DND-41 (cell line): ENCODE measurements at regions not wholly inside any gene's neighbourhood (a gene's known extent, or its start where the extent isn't known, plus 50 kb on each side); places are given as distances from the start of the nearest gene placed in this dataset.

Experiments
- ATAC-seq: fragments of 200-7000 bp; cut with Tn5 transposase; 3 replicates; pipeline ENCODE4 v1.9.1; 2021; ENCODE audit warnings: low read depth; ENCODE audit not compliant: insufficient read depth
- DNase-seq: peaks from one replicate; pipeline ENCODE4 v3.0.0-alpha.2; 2020
- H2AFZ ChIP-seq: 2 replicates; pipeline ENCODE4 v1.6.0; 2012; ENCODE audit warnings: low read depth, low read length
- H3K27ac ChIP-seq: 2 replicates; pipeline ENCODE4 v1.5.1; 2012; ENCODE audit warnings: low read length, inconsistent platforms
- H3K27me3 ChIP-seq: fragments of 200-600 bp; sonication (generic); 2 replicates; pipeline ENCODE4 v1.6.0; 2012; ENCODE audit warnings: low read length, mild to moderate bottlenecking, inconsistent platforms; ENCODE audit not compliant: insufficient read depth, poor library complexity
- H3K36me3 ChIP-seq: 2 replicates; pipeline ENCODE4 v1.5.1; 2012; ENCODE audit warnings: low read length, inconsistent platforms; ENCODE audit not compliant: insufficient read depth
- H3K4me1 ChIP-seq: 2 replicates; pipeline ENCODE4 v1.5.1; 2012; ENCODE audit warnings: mild to moderate bottlenecking, low read length; ENCODE audit not compliant: insufficient read depth
- H3K4me2 ChIP-seq: 2 replicates; pipeline ENCODE4 v1.6.0; 2012; ENCODE audit warnings: mild to moderate bottlenecking, moderate library complexity, low read length, inconsistent platforms; ENCODE audit not compliant: insufficient read depth
- H3K4me3 ChIP-seq, 2 experiments: fragments of 200-600 bp in 1 of 2; shearing (Covaris generic) in 1 of 2; 2 replicates each; pipeline ENCODE4 v1.5.1; 2012 to 2016; ENCODE audit warnings: inconsistent platforms in 2 of 2, low read length in 2 of 2, mild to moderate bottlenecking in 2 of 2, low read depth in 1 of 2, moderate library complexity in 1 of 2
- H3K79me2 ChIP-seq: 2 replicates; pipeline ENCODE4 v1.6.0; 2012; ENCODE audit warnings: low read length, inconsistent platforms; ENCODE audit not compliant: insufficient read depth
- H3K9ac ChIP-seq: 2 replicates; pipeline ENCODE4 v1.6.0; 2012; ENCODE audit warnings: low read depth, mild to moderate bottlenecking, inconsistent platforms, low read length, moderate library complexity
- H3K9me3 ChIP-seq: 2 replicates; pipeline ENCODE4 v1.5.1; 2012; ENCODE audit warnings: low read length, moderate library complexity, mild to moderate bottlenecking, inconsistent platforms; ENCODE audit not compliant: insufficient read depth, severe bottlenecking
- H4K20me1 ChIP-seq: 2 replicates; pipeline ENCODE4 v1.6.0; 2012; ENCODE audit warnings: low read length; ENCODE audit not compliant: insufficient read depth
- CTCF ChIP-seq: IDR thresholded peaks from 2 replicates; pipeline ENCODE4 v1.5.1; 2012; ENCODE audit warnings: borderline replicate concordance, low read length, moderate library complexity, mild to moderate bottlenecking; ENCODE audit not compliant: poor library complexity, severe bottlenecking; ENCODE audit errors: extremely low read depth
- EZH2 ChIP-seq: IDR thresholded peaks from 3 replicates; pipeline ENCODE4 v1.6.1; 2012; ENCODE audit warnings: borderline replicate concordance, low read depth, mild to moderate bottlenecking, moderate library complexity, low read length, inconsistent platforms; ENCODE audit not compliant: severe bottlenecking

- Histone ChIP-seq H3K4me3 (no peak overlapping the region), H3K4me1 (no peaks in the 10 kb centered on the region), H4K20me1 (no peaks in the 10 kb centered on the region), H3K9me3 (no peaks in the 10 kb centered on the region), H3K27ac (no peak overlapping the region), H3K4me2 (no peak overlapping the region), H3K36me3 (no peaks in the 10 kb centered on the region), H3K9ac (no peak overlapping the region), H3K27me3 (no peaks in the 10 kb centered on the region), H2AFZ (no peak overlapping the region), H3K79me2 (no peaks in the 10 kb centered on the region)
- DNase-seq (no peak), ATAC-seq (no peak)
- TF ChIP-seq CTCF (no peak), EZH2 (no peak)
These were observed 204.3 kb upstream of the EEA1 start for GRCh38 chr12:93133361-93133760.

- Histone ChIP-seq H3K9me3 (no peaks in the 10 kb centered on the region), H3K36me3 (no peaks in the 10 kb centered on the region), H3K9ac (no peak overlapping the region), H3K4me3 (no peak overlapping the region), H3K27me3 (no peaks in the 10 kb centered on the region), H3K79me2 (no peaks in the 10 kb centered on the region), H3K4me2 (no peak overlapping the region), H4K20me1 (no peaks in the 10 kb centered on the region), H2AFZ (no peak overlapping the region), H3K27ac (no peak overlapping the region), H3K4me1 (no peaks in the 10 kb centered on the region)
- no peak for TF ChIP-seq CTCF
- DNase-seq (no peak), ATAC-seq (no peak)
These were observed 205.2 kb upstream of the EEA1 start for GRCh38 chr12:93134175-93134890.

- H3K36me3 ChIP-seq = no peaks in the 10 kb centered on the region
- H3K9ac ChIP-seq = no peak overlapping the region
- DNase-seq = no peak
- TF ChIP-seq EZH2 (no peak), CTCF (no peak)
- H2AFZ ChIP-seq = no peak overlapping the region
- no peaks in the 10 kb centered on the region for H3K27me3 ChIP-seq
- no peak overlapping the region for H3K4me3 ChIP-seq
- no peaks in the 10 kb centered on the region for H3K9me3 ChIP-seq
- H3K4me1 ChIP-seq = no peaks in the 10 kb centered on the region
- no peaks in the 10 kb centered on the region for H3K79me2 ChIP-seq
- H4K20me1 ChIP-seq = no peaks in the 10 kb centered on the region
- no peak overlapping the region for H3K4me2 ChIP-seq
- ATAC-seq = no peak
- no peak overlapping the region for H3K27ac ChIP-seq
These were observed 205.8 kb upstream of the EEA1 start for GRCh38 chr12:93134893-93135285.
